ENCODE measurements at regions not wholly inside any gene's neighbourhood (a gene's known extent, or its start where the extent isn't known, plus 50 kb on each side); places are given as distances from the start of the nearest gene placed in this dataset.

DNA sequence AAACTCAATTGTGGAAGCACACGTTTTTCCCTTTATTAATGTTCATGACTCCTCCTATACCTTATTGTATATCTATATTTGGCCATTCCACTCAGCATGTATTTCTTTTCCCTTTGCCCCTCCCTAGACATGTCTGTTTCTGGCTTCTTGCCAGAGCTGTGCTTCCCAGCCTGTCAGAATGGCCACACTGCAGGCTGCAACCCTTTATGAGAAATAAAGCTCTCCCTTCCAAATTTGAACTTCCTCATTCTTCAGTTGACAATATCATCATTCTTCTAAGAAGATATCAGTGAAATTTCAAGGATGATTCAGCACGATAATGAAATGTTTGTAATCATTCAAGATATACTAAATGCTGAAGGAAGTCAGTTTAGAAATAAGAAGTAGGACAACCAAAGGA, 107.6 kb upstream of the PRSS3 start:
- no peak overlapping the region for H3K14ac ChIP-seq (ENCODE audit: low read length in 2 of 2)
- H2AFZ ChIP-seq (ENCODE audit: low read depth, low read length) = no peak overlapping the region
- no peak overlapping the region for H2AK5ac ChIP-seq (ENCODE audit: low read length, severe bottlenecking)
- no peaks in the 10 kb centered on the region for H3K36me3 ChIP-seq (ENCODE audit: control insufficient read depth in 1 of 2, insufficient read depth in 2 of 2, low read depth in 1 of 2, low read length in 2 of 2)
- H3K23ac ChIP-seq (ENCODE audit: low read length in 2 of 2) = no peak overlapping the region
- H3K4me1 ChIP-seq (ENCODE audit: control insufficient read depth, insufficient read depth, low read depth, low read length) = no peaks in the 10 kb centered on the region
- H3K4me3 ChIP-seq (ENCODE audit: insufficient read depth in 1 of 2, low read depth in 1 of 2, low read length in 2 of 2) = no peak overlapping the region
- no peak overlapping the region for H3K18ac ChIP-seq (ENCODE audit: low read depth in 1 of 2, low read length in 2 of 2)
- no peak overlapping the region for H2BK120ac ChIP-seq (ENCODE audit: low read depth, low read length)
- H2BK5ac ChIP-seq (ENCODE audit: low read depth, low read length, poor library complexity, severe bottlenecking) = no peak overlapping the region
- no peak for DNase-seq
- no peak overlapping the region for H2BK15ac ChIP-seq (ENCODE audit: low read depth, poor library complexity, severe bottlenecking)
- H3K27me3 ChIP-seq (ENCODE audit: control insufficient read depth in 1 of 2, insufficient read depth in 1 of 2, low read length in 2 of 2) = peaks cover 7 to 11% of the 10 kb centered on the region in 2 experiments
- no peak overlapping the region for H3K4ac ChIP-seq (ENCODE audit: low read depth in 1 of 2, low read length in 2 of 2)
- no peak overlapping the region for H3K27ac ChIP-seq (ENCODE audit: low read length, poor library complexity, severe bottlenecking)
- no peak overlapping the region for H3K9ac ChIP-seq (ENCODE audit: low read length)
- no peak overlapping the region for H4K8ac ChIP-seq (ENCODE audit: low read length)
- no peaks in the 10 kb centered on the region for H3K9me3 ChIP-seq (ENCODE audit: control insufficient read depth, low read length)
- WGBS = 84% methylated on average over 1 of the region's 2 CpGs
- H3K4me2 ChIP-seq (ENCODE audit: low read length, poor library complexity, severe bottlenecking) = no peak overlapping the region
- H3K79me1 ChIP-seq (replicated peaks; ENCODE audit: low read length, poor library complexity, severe bottlenecking) = no peaks in the 10 kb centered on the region
- no peak overlapping the region for H4K91ac ChIP-seq (ENCODE audit: low read length)
- H2BK12ac ChIP-seq (ENCODE audit: low read length in 2 of 2) = no peak overlapping the region

DNA sequence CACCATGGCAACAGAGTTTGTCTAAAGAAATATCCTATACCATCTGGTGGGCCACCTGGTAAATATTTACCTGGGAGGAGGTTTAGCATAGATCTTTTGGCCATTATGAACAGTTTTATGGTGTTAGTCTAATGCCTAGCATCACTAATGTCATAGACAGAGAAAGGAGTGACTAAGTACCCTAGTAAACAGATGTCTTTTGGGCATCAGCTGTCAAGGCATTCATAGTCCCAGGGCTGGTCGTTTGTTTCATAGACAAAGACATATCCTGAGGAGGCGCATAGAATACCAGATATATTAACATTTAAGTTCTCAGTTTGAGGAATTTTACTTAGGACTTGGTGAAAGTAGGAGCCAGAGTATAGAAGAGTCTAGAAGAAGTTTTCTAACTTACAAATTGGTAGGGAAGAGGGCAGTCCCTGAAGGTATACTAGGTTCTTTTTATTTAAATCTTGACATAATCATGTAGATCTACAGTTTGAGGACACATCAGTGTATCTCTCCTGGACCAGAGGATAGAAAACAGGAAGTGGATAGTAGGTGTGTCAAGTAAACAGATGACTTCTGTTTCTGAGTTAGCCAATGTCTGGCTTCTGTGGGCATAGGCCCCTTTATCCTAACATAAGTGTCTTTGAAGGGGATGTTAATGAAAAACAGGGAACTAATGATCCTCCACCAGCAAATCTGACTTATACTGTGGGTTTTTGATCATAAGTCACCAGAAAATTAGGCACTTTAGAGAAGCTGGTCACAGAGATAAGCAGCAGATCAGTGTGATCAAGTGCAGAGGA, 105.0 kb upstream of the PRSS3 start:
- no peaks in the 10 kb centered on the region for H3K9me3 ChIP-seq (ENCODE audit: control insufficient read depth, low read length)

DNA sequence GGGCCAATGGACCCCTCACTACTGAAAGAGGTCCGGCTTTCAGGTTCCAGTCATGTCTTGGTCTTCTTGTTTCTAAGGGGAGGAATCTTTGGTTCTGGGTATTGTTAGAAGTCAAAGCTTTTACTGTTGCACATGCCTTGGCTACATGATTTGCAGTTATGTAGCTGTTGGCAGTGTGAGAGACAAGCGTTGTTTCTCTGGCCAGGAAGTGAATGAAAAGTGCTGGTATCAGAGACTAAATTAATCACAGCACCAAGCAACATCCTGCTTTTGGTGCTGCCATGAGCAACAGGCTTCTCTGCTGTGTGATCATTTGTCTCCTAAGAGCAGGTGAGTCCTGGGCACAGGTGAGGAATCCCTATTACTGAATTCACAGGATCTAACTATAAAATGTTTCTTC, 100.1 kb upstream of the PRSS3 start:
- Histone ChIP-seq H3K9ac (ENCODE audit: low read length) (no peak overlapping the region), H3K36me3 (ENCODE audit: control insufficient read depth in 1 of 2, insufficient read depth in 2 of 2, low read depth in 1 of 2, low read length in 2 of 2) (no peaks in the 10 kb centered on the region), H3K4me1 (ENCODE audit: control insufficient read depth, insufficient read depth, low read depth, low read length) (no peaks in the 10 kb centered on the region), H3K23ac (ENCODE audit: low read length in 2 of 2) (no peak overlapping the region), H3K79me1 (replicated peaks; ENCODE audit: low read length, poor library complexity, severe bottlenecking) (no peaks in the 10 kb centered on the region), H2BK5ac (ENCODE audit: low read depth, low read length, poor library complexity, severe bottlenecking) (no peak overlapping the region), H3K18ac (ENCODE audit: low read depth in 1 of 2, low read length in 2 of 2) (no peak overlapping the region), H2BK15ac (ENCODE audit: low read depth, poor library complexity, severe bottlenecking) (no peak overlapping the region), H4K91ac (ENCODE audit: low read length) (no peak overlapping the region), H3K4me2 (ENCODE audit: low read length, poor library complexity, severe bottlenecking) (no peak overlapping the region), H3K14ac (ENCODE audit: low read length in 2 of 2) (no peak overlapping the region), H4K8ac (ENCODE audit: low read length) (no peak overlapping the region), H3K4ac (ENCODE audit: low read depth in 1 of 2, low read length in 2 of 2) (no peak overlapping the region), H3K27ac (ENCODE audit: low read length, poor library complexity, severe bottlenecking) (no peak overlapping the region), H2AFZ (ENCODE audit: low read depth, low read length) (no peak overlapping the region), H2AK5ac (ENCODE audit: low read length, severe bottlenecking) (no peak overlapping the region), H2BK120ac (ENCODE audit: low read depth, low read length) (no peak overlapping the region), H3K9me3 (ENCODE audit: control insufficient read depth, low read length) (no peaks in the 10 kb centered on the region), H3K27me3 (ENCODE audit: control insufficient read depth in 1 of 2, insufficient read depth in 1 of 2, low read length in 2 of 2) (peaks cover 0 to 6% of the 10 kb centered on the region in 2 experiments), H3K4me3 (ENCODE audit: insufficient read depth in 1 of 2, low read depth in 1 of 2, low read length in 2 of 2) (no peak overlapping the region), H2BK12ac (ENCODE audit: low read length in 2 of 2) (no peak overlapping the region)
- DNase-seq = no peak
- WGBS = 82% methylated on average over 2 of the region's 2 CpGs

More for the DNA sequence above, 105.0 kb upstream of the PRSS3 start:
- Histone ChIP-seq H3K18ac (ENCODE audit: low read depth in 1 of 2, low read length in 2 of 2) (no peak overlapping the region), H3K14ac (ENCODE audit: low read length in 2 of 2) (no peak overlapping the region), H3K9ac (ENCODE audit: low read length) (no peak overlapping the region), H3K4me3 (ENCODE audit: insufficient read depth in 1 of 2, low read depth in 1 of 2, low read length in 2 of 2) (no peak overlapping the region), H3K23ac (ENCODE audit: low read length in 2 of 2) (no peak overlapping the region), H3K27me3 (ENCODE audit: control insufficient read depth in 1 of 2, insufficient read depth in 1 of 2, low read length in 2 of 2) (peaks cover 7 to 17% of the 10 kb centered on the region in 2 experiments), H3K36me3 (ENCODE audit: control insufficient read depth in 1 of 2, insufficient read depth in 2 of 2, low read depth in 1 of 2, low read length in 2 of 2) (no peaks in the 10 kb centered on the region), H2BK15ac (ENCODE audit: low read depth, poor library complexity, severe bottlenecking) (no peak overlapping the region), H3K79me1 (replicated peaks; ENCODE audit: low read length, poor library complexity, severe bottlenecking) (no peaks in the 10 kb centered on the region), H2BK12ac (ENCODE audit: low read length in 2 of 2) (no peak overlapping the region), H2BK120ac (ENCODE audit: low read depth, low read length) (no peak overlapping the region), H2AFZ (ENCODE audit: low read depth, low read length) (no peak overlapping the region), H4K8ac (ENCODE audit: low read length) (no peak overlapping the region), H3K4me1 (ENCODE audit: control insufficient read depth, insufficient read depth, low read depth, low read length) (no peaks in the 10 kb centered on the region), H2BK5ac (ENCODE audit: low read depth, low read length, poor library complexity, severe bottlenecking) (no peak overlapping the region), H2AK5ac (ENCODE audit: low read length, severe bottlenecking) (no peak overlapping the region), H3K4me2 (ENCODE audit: low read length, poor library complexity, severe bottlenecking) (no peak overlapping the region), H3K4ac (ENCODE audit: low read depth in 1 of 2, low read length in 2 of 2) (no peak overlapping the region), H3K27ac (ENCODE audit: low read length, poor library complexity, severe bottlenecking) (no peak overlapping the region), H4K91ac (ENCODE audit: low read length) (no peak overlapping the region)
- DNase-seq = no peak
- WGBS = no CpG with 5 or more reads among the region's 2 CpGs

DNA sequence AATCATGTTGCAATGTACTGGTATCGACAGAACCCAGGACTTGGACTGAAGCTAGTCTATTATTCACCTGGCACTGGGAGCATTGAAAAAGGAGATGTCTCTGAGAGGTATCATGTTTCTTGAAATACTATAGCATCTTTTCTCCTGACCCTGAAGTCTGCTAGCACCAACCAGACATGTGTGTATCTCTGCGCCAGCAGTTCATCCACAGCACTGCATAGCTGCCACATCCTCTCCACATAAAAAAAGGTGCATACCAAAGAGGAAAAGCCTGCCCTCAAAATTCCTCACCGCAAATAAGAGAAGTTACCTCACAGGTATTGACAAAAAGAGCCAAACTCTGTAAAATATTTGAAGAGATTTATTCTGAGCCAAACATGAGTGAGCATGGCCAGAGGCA, 99.5 kb upstream of the PRSS3 start:
- Histone ChIP-seq H3K14ac (ENCODE audit: low read length in 2 of 2) (no peak overlapping the region), H2BK12ac (ENCODE audit: low read length in 2 of 2) (no peak overlapping the region), H3K4me1 (ENCODE audit: control insufficient read depth, insufficient read depth, low read depth, low read length) (no peaks in the 10 kb centered on the region), H2AK5ac (ENCODE audit: low read length, severe bottlenecking) (no peak overlapping the region), H3K9me3 (ENCODE audit: control insufficient read depth, low read length) (no peaks in the 10 kb centered on the region), H2AFZ (ENCODE audit: low read depth, low read length) (no peak overlapping the region), H4K8ac (ENCODE audit: low read length) (no peak overlapping the region), H3K27me3 (ENCODE audit: control insufficient read depth in 1 of 2, insufficient read depth in 1 of 2, low read length in 2 of 2) (peaks cover 0 to 6% of the 10 kb centered on the region in 2 experiments), H3K4ac (ENCODE audit: low read depth in 1 of 2, low read length in 2 of 2) (no peak overlapping the region), H2BK120ac (ENCODE audit: low read depth, low read length) (no peak overlapping the region), H2BK15ac (ENCODE audit: low read depth, poor library complexity, severe bottlenecking) (no peak overlapping the region), H3K36me3 (ENCODE audit: control insufficient read depth in 1 of 2, insufficient read depth in 2 of 2, low read depth in 1 of 2, low read length in 2 of 2) (no peaks in the 10 kb centered on the region), H3K4me2 (ENCODE audit: low read length, poor library complexity, severe bottlenecking) (no peak overlapping the region), H3K9ac (ENCODE audit: low read length) (no peak overlapping the region), H3K4me3 (ENCODE audit: insufficient read depth in 1 of 2, low read depth in 1 of 2, low read length in 2 of 2) (no peak overlapping the region), H3K79me1 (replicated peaks; ENCODE audit: low read length, poor library complexity, severe bottlenecking) (no peaks in the 10 kb centered on the region), H3K23ac (ENCODE audit: low read length in 2 of 2) (no peak overlapping the region), H3K27ac (ENCODE audit: low read length, poor library complexity, severe bottlenecking) (no peak overlapping the region), H4K91ac (ENCODE audit: low read length) (no peak overlapping the region), H2BK5ac (ENCODE audit: low read depth, low read length, poor library complexity, severe bottlenecking) (no peak overlapping the region), H3K18ac (ENCODE audit: low read depth in 1 of 2, low read length in 2 of 2) (no peak overlapping the region)
- DNase-seq = no peak
- 100% methylated on average over 3 of the region's 3 CpGs for WGBS
